ENCODE measurements at regions not wholly inside any gene's neighbourhood (a gene's known extent, or its start where the extent isn't known, plus 50 kb on each side); places are given as distances from the start of the nearest gene placed in this dataset.

DNA sequence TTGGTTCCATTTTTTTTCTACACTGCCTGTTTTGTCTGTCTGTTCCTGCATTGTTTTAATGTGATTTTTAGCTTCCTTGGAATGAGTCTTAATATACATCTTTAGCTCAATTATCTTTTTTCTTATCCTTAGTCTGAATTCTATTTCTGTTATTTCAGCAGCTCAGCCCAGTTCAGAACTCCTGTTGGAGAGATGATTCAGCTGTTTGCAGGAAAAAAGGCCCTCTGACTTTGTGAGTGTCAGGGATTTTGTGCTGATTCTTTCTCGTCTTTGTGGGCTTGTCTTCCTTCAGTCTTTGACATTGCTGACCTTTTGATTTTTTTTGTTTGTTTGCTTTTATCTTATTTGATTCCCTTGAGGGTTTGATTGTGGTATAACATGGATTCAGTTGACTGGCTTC, 343.2 kb upstream of the TRAM1L1 start:
- no peak for DNase-seq (ENCODE audit: low read depth, low spot score)

DNA sequence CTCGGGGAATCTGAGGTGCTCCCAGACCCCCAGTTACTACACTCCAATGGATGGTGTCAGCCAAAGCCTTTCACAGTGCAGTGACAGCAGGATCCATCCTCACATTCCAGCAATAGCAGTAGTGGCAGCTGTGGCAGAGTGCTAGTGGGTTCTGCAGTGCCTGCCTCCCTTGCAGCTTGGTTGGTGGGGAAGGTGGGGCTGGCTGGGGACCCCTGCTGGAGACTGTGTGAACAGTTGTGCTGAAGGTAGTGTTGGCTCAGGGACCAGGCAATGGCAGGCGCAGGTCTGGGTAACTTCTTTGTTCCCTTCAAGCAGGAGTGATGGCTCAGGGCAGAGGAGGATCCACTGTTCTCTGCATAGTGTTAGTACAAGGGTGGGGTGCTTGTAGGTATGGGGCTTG, 343.7 kb upstream of the TRAM1L1 start:
- DNase-seq (ENCODE audit: low read depth, low spot score), result no peak

DNA sequence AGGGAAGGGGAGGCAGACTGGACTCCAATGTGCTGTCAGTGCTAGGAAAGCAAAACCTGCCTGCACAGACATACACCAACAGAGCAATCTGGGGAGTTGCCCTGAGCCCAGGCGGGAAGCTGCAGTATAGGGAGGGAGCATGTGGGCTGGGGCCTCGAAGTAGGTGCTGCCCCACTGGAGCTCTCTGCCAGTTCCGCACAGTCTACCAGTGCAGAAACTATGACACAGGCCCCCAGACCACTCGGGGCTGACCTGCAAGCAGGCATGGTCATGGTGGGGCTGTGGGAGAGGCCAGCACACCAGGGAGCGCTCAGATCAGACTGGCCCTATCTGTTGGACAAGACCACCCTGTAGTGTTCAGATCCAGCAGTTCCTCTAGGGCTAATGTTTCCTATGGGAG, 344.1 kb upstream of the TRAM1L1 start:
- no peak for DNase-seq (ENCODE audit: low read depth, low spot score)

GRCh38 chr4:117434424-117434823, 349.0 kb upstream of the TRAM1L1 start:
- DNase-seq (ENCODE audit: low read depth, low spot score), result no peak

GRCh38 chr4:117447925-117448324, 362.5 kb upstream of the TRAM1L1 start:
- DNase-seq (ENCODE audit: low read depth, low spot score), result no peak

DNA sequence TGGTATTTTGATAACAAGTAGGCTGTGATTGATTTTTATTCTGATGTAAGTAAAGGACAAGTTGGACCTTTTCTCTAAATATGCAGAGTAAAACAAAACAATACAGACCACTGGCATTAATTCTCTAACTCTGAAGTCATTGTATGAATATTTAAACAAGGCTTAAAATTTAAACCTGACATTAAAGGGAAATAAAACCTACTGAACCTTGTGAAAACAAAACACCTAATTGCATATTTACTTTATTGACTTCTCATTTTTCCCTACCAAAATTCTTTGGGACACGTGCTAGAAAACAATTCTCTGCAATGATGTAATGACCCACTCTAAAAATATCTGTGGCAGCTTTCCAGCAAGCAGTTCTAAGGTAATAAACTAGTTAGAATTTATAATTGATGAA, 369.7 kb upstream of the TRAM1L1 start:
- no peak for DNase-seq (ENCODE audit: low read depth, low spot score)

DNA sequence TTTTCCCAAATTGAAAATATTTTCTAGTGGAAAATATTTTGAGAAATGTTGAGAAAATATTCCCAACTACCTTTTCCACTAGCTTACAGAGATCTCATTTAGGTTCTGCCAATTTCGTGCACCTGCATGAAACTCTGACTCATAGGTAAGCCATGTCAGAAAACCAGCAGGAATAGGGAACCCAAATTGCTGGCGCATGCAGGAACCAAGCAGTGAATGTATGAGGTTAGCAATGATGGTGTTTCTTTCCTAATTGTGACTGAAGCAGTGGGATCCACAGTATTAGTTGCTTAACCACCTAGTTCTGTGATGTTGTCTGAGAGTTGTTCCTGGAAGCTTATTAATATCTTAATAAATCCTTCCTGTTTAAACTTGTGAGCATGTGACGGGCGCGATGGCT, 381.0 kb upstream of the TRAM1L1 start:
- DNase-seq (ENCODE audit: low read depth, low spot score), result peak; percentile 23

DNA sequence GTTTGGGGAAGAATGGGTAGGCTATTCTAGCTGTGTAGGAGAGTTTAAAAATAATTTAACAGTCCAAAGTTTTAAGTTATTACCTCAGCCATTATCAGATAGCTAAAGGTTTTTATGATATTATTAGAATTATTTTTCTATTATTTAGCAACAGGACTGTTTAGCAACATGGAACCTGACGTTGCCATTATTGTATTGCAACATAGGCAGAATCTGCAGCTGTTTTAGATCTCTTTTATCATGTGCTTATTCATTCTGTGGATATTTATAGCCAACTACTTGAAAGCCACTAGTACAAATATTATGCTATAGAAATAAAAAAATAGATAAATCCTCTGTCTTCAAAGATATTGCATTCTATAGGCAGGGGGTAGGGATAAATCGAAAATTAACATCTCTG, 382.0 kb upstream of the TRAM1L1 start:
- DNase-seq (ENCODE audit: low read depth, low spot score), result no peak

DNA sequence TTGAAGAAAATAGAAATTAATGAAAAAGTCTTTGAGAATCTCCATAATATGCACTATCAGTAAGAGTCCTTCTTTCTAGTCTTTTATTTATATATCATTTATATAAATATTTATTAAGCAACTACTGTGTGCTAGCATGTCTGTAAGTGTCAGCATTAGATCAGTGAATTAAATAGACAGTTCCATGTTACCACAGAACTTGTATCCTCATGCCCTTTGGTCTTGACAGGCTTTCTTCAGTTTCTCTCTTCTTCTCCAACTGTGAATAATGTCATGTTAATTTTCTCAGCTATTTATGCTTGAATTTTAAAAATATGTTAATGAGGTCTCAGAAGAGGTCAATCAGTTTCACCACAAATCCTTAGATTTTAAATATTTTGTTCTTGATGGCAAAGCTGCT, 389.6 kb upstream of the TRAM1L1 start:
- no peak for DNase-seq (ENCODE audit: low read depth, low spot score)

DNA sequence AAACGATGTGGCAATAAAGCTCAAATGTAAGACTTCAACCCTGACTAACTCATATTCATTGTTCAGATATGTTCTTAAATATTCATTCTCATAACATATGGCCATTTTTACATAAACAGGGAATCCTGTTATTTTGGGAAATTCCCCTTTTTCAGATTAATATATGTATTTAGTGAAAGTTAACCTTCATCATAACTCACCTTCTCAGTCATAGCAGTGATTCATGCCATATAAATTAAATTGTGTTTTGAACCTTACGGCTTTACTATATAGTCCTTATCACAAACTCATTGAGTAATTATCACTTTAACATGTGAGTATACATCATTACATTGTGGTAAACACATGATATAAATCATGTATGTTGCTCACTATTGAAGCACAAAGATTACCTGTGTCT, 392.5 kb upstream of the TRAM1L1 start:
- DNase-seq (ENCODE audit: low read depth, low spot score), result no peak

GRCh38 chr4:117478702-117479101, 393.3 kb upstream of the TRAM1L1 start:
- DNase-seq (ENCODE audit: low read depth, low spot score), result no peak

DNA sequence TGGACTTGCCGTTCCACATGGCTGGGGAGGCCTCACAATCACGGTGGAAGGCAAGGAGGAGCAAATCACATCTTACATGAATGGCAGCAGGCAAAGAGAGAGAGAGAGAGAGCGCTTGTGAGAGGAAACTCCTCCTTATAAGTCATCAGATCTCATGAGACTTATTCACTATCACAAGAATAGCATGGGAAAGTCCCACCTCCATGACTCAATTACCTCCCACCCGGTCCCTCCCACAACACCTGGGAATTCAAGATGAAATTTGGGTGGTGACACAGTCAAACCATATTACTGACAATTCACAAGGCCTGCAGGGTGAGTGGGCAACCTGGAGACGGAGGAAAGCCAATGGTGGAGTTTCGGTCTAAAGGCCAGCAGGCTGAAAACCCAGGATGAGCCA, 394.3 kb upstream of the TRAM1L1 start:
- DNase-seq (ENCODE audit: low read depth, low spot score), result no peak

DNA sequence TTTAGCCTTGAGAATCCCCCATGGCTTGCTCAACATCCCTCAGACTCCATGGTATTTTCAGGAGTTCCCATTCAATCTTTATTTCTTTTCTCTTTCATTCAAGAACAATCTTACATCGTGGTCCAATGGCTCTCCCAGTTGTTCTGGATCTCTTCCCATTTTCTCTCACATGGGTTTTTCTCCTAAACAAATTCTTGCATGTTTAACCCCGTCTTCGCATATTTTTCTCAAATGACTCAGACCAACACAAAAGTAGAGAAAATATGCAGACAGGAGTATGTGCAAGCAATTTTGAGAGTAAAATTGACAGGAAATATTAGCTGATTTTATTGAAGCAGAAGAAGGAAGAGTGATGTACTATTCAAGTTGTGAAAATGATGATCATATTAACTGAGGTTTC, 396.4 kb upstream of the TRAM1L1 start:
- no peak for DNase-seq (ENCODE audit: low read depth, low spot score)

DNA sequence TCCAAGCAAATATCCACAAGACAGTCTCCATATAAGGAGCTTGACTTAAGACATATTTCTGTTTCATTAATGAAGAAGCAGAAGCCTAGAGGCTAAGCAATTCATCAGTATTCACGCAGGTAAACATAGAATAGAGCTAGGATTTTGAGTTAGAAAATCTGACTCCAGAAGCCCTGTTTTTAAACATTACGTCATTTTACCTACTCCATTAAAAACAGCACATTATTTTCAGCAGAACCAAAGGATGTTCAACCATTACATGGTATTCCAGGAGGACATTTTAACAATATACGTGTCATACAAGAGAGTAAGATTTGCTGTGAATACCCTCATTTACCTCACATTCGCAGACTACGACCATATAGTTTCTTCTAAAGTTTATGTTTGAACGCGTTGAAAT, 403.3 kb upstream of the TRAM1L1 start:
- no peak for DNase-seq (ENCODE audit: low read depth, low spot score)

DNA sequence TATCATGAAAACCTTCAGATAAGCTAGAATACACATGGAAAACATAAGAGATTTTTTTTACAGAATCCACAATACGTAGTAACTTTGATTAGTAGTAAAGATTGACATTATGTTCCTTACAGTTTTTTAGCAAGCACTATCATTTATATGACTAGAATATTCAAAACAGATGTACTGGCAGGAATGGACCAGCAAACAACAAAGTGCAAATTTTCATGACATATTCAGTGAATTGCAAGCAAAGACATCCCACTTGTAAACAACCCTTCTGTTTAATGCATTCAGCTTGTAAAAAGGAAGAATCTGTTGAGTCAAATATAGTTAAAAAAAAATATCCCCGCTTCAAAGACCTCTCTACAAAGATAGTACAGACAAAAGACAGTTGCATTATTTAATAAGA, 403.7 kb upstream of the TRAM1L1 start:
- DNase-seq (ENCODE audit: low read depth, low spot score), result no peak

GRCh38 chr4:117491516-117491915, 406.1 kb upstream of the TRAM1L1 start:
- no peak for DNase-seq (ENCODE audit: low read depth, low spot score)

GRCh38 chr4:117495802-117496201, 410.4 kb upstream of the TRAM1L1 start:
- no peak for DNase-seq (ENCODE audit: low read depth, low spot score)

- DNase-seq (ENCODE audit: low read depth, low spot score), result no peak
These were observed 427.0 kb upstream of the TRAM1L1 start for GRCh38 chr4:117512414-117512813.

DNA sequence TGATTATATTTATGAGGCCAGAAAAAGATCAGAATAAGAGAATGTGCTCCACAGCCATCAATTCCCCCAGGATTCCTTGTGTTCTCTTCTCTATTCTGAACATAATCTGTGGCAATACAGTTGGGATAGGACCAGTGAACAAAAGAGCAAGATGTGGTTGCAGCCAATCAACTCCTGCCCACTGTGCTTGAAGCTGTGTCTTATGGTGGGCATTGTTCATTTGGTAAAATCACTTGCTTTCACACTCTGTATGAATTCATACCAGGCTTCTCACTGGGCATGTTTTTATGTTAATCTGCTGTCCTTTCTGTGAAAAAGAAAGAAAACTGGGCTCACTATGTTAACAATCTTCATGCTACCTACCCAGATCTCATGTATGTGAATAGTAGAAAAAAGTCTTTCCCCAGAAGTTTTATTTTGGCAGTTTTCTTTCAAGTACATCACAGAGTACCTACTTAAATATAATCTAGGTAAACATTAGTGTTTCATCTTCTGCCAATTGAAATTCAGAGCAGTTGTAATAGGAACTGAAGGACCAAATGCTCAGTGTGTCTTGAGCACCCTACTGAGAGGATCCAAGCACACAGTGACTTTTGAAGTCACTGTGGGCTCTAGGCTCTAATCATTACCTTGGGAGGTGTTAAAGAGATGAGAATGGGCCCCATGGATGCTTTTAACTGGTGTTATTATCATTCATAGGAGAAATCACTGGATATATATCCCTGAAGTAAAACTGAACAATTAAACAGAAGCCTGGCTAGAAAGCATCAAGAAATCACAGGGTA, 429.2 kb upstream of the TRAM1L1 start:
- no peak for DNase-seq (ENCODE audit: low read depth, low spot score)

DNA sequence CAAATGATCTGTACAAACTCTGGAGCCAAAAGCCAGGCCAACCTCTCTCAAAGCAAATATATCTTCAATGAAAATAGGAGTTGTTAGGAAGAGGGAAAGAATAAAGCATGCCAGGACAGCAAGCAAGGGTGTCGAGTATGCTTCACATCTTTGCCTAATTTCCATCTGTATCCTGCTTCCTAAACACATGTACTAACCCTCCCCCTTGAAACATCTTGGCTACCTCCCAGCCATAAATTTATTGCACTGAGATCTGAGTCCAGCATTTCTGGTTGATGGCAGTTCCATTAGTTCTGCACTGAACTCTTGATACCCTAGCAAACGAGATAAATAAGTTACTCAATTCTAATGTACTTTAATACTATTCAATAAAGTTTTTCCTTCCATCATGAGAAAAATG, 430.5 kb upstream of the TRAM1L1 start:
- DNase-seq (ENCODE audit: low read depth, low spot score), result no peak

DNA sequence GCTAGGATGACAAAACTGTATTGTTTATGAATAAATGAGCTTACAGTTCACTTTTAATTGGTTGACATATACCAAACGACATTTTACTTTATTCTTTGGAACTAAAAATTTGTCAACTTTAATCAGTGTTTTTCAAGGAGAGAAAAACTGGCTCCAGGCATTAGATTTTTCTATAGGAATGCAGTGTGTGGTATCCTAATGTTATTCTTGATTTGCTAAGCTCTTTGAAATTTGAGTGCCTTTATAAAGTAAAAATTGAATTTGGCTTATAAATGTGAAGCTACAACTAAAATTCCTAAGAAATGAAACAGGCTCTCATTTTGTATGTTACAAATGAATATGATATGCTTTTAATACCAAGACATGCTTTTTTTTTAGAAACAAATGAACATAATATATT, 442.2 kb upstream of the TRAM1L1 start:
- DNase-seq (ENCODE audit: low read depth, low spot score), result no peak

- no peak for DNase-seq (ENCODE audit: low read depth, low spot score)
These were observed 444.0 kb upstream of the TRAM1L1 start for GRCh38 chr4:117529401-117529800.

GRCh38 chr4:117533501-117533900, 448.1 kb upstream of the TRAM1L1 start:
- no peak for DNase-seq (ENCODE audit: low read depth, low spot score)

- no peak for DNase-seq (ENCODE audit: low read depth, low spot score)
These were observed 459.7 kb upstream of the TRAM1L1 start for GRCh38 chr4:117545039-117545438.

Data from iPS DF 19.7 (cell line).